GM12874 (cell line): ENCODE measurements at regions not wholly inside any gene's neighbourhood (a gene's known extent, or its start where the extent isn't known, plus 50 kb on each side); places are given as distances from the start of the nearest gene placed in this dataset.

Experiments
- TF ChIP-seq, protein P1 (sequence below): IDR thresholded peaks from 2 replicates; pipeline ENCODE4 v1.5.1; 2011; ENCODE audit warnings: low read depth, mild to moderate bottlenecking, control low read depth, low read length, moderate library complexity; ENCODE audit not compliant: insufficient read depth

GRCh38 chr10:90347239-90347638, 510.6 kb downstream of the HTR7 start:
- TF ChIP-seq, protein P1, sequence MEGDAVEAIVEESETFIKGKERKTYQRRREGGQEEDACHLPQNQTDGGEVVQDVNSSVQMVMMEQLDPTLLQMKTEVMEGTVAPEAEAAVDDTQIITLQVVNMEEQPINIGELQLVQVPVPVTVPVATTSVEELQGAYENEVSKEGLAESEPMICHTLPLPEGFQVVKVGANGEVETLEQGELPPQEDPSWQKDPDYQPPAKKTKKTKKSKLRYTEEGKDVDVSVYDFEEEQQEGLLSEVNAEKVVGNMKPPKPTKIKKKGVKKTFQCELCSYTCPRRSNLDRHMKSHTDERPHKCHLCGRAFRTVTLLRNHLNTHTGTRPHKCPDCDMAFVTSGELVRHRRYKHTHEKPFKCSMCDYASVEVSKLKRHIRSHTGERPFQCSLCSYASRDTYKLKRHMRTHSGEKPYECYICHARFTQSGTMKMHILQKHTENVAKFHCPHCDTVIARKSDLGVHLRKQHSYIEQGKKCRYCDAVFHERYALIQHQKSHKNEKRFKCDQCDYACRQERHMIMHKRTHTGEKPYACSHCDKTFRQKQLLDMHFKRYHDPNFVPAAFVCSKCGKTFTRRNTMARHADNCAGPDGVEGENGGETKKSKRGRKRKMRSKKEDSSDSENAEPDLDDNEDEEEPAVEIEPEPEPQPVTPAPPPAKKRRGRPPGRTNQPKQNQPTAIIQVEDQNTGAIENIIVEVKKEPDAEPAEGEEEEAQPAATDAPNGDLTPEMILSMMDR: no peak

- TF ChIP-seq, protein P1: no peak
Observed at GRCh38 chr10:90350122-90350521, 507.7 kb downstream of the HTR7 start.

DNA sequence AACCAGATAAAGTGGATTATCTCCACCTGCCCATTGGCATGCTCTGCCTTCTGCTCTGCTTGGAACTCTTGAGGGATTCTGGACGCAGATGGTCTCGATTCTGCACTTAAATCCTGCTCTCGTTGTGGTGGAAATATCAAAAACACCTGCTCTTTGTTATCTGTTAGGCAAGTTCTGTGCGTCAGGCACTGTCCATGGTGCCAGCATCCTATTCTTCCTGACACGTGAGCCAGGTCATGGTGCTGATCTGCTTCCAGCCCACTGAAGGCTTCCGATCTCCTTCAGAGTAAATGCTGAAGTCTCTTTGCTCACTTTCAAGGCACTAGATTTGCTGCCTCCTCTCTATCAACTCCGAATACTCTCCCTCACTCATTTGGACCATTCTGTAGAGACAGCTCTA, 505.6 kb downstream of the HTR7 start:
- TF ChIP-seq, protein P1: no peak

DNA sequence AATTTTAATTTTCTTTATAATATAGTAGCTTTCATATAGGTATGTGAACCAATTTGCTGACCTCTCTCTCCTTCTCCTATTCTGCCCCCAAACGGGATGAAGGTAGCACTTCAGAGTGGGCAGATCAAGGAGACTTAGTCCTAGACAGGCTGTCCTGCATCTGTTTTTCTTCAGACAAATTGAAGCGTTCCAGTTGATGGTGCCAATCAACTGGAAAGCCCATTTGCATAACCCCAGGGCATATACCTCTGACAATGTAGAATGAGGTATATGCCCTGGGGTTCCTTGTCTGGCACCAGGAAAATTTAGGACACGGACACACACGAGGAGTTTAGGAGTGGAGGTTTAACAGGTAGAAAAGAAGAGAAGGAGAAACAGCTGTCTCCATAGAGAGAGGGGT, 502.9 kb downstream of the HTR7 start:
- TF ChIP-seq, protein P1: no peak

- TF ChIP-seq, protein P1: no peak
Observed at GRCh38 chr10:90363799-90364483, 493.9 kb downstream of the HTR7 start.

DNA sequence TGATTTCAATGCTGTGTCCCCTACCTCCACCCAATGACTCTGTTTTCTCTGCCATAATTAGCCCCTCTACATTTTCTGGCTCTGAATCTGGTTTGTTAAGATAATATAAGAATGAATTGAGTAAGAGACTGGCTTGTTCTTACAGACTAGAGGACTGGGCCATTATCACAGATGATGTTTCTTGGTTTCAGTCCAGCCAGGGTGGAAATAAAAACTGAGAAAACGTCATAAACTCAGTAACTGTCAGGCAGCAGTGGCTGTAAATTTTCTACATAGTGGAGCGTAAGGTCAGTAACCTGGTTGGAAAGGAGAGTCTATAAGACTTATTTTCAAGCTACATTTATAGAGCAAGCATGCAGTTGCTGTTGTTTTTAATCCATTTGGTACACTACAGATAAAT, 485.4 kb downstream of the HTR7 start:
- TF ChIP-seq, protein P1: no peak

- TF ChIP-seq, protein P1: no peak
Observed at GRCh38 chr10:90373911-90374310, 483.9 kb downstream of the HTR7 start.
